SJCRH30 (cell line): ENCODE measurements at regions not wholly inside any gene's neighbourhood (a gene's known extent, or its start where the extent isn't known, plus 50 kb on each side); places are given as distances from the start of the nearest gene placed in this dataset.
"Not testable (repeated sequence)": the region's sequence is repeated elsewhere in the genome, so short reads cannot be mapped to it uniquely, and the experiment has no call there.

Experiments
- DNase-seq, 2 experiments: peaks; one replicate each; pipeline ENCODE4 v3.0.0-alpha.2; 2015 to 2020
- H3K27ac ChIP-seq: fragments of 250-450 bp; sonication (Bioruptor Pico); 2 replicates; pipeline ENCODE4 v1.5.1; 2020; ENCODE audit warnings: mild to moderate bottlenecking, moderate library complexity
- H3K27me3 ChIP-seq: fragments of 250-450 bp; sonication (Bioruptor Pico); 2 replicates; pipeline ENCODE4 v1.5.1; 2020; ENCODE audit warnings: mild to moderate bottlenecking, moderate library complexity
- H3K36me3 ChIP-seq: fragments of 250-450 bp; sonication (Bioruptor Pico); 2 replicates; pipeline ENCODE4 v1.5.1; 2020; ENCODE audit warnings: mild to moderate bottlenecking, moderate library complexity
- H3K4me1 ChIP-seq: fragments of 250-450 bp; sonication (Bioruptor Pico); 2 replicates; pipeline ENCODE4 v1.5.1; 2020; ENCODE audit warnings: mild to moderate bottlenecking, moderate library complexity
- H3K4me3 ChIP-seq: fragments of 250-450 bp; sonication (Bioruptor Pico); 2 replicates; pipeline ENCODE4 v1.5.1; 2020; ENCODE audit warnings: mild to moderate bottlenecking, moderate library complexity
- H3K9me3 ChIP-seq: fragments of 250-450 bp; sonication (Bioruptor Pico); replicated peaks from 2 replicates; pipeline ENCODE4 v1.5.1; 2020; ENCODE audit warnings: mild to moderate bottlenecking, moderate library complexity

GRCh38 chr6:48567016-48567415, 456.0 kb upstream of the PTCHD4 start:
- H3K4me3 ChIP-seq = no peak overlapping the region
- H3K27me3 ChIP-seq = no peaks in the 10 kb centered on the region
- DNase-seq = no peak
- H3K27ac ChIP-seq = no peak overlapping the region
- no peaks in the 10 kb centered on the region for H3K36me3 ChIP-seq
- no peaks in the 10 kb centered on the region for H3K4me1 ChIP-seq
- no peaks in the 10 kb centered on the region for H3K9me3 ChIP-seq

DNA sequence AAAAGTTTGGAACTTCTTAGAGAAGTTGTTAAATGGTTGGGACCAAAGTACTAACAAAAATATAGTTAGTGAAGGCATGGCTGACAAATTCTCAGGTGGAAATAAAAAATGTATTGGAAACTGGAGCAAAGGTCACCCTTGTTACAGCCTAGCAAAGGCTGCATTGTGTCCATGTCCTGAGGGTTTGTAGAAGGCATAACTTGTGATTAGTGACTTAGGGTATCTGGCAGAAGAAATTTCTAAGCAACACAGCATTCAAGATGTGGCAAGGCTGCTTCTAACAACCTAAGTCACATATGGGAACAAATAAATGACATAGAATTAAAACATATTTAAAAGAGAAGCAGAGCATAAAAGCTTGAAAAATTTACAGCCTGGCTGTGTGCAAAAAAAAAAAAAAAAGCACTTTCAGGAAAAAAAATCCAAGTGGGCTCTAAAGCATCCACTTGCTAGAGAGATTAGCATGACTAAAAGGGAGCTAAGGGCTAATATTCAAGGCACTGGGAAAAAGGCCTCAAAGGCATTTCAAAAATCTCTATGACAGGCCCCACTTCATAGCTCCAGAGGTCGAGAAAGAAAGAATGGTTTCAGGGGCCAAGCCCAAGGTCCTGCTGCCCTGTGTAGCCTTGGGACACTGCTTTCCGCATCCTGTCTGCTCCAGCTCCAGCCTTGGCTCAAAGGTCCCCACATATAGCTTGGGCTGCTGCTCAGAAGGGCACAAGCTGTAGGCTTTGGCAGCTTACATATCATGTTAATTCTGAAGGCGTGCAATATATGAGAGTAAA, 453.2 kb upstream of the PTCHD4 start:
- no peaks in the 10 kb centered on the region for H3K27me3 ChIP-seq
- H3K36me3 ChIP-seq = no peaks in the 10 kb centered on the region
- H3K4me1 ChIP-seq = no peaks in the 10 kb centered on the region
- DNase-seq = no peak
- H3K27ac ChIP-seq = no peak overlapping the region
- H3K4me3 ChIP-seq = no peak overlapping the region
- no peaks in the 10 kb centered on the region for H3K9me3 ChIP-seq

GRCh38 chr6:48563433-48563832, 452.4 kb upstream of the PTCHD4 start:
- Histone ChIP-seq H3K27me3 (no peaks in the 10 kb centered on the region), H3K27ac (no peak overlapping the region), H3K9me3 (no peaks in the 10 kb centered on the region), H3K4me3 (no peak overlapping the region), H3K36me3 (no peaks in the 10 kb centered on the region), H3K4me1 (no peaks in the 10 kb centered on the region)
- no peak for DNase-seq

DNA sequence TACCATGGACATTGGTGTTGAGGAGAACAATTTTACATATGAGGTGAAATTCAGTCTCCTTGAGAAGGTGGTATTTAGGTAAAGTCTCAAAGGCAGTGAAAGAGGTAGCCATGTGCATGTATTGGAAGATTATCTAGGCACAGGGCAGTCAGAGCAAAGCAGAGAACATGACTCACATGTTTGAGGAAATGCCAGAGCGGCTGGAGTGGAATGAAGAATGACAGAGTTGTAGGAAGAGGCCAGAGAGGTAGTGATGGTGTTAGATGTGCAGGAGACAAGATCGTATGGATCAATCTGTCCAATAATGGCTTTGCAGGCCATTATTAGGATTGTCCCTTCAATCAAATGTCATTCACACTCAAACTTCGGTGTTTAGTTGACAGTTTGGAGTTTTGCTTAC, 449.4 kb upstream of the PTCHD4 start:
- Histone ChIP-seq H3K27me3 (no peaks in the 10 kb centered on the region), H3K36me3 (no peaks in the 10 kb centered on the region), H3K27ac (no peak overlapping the region), H3K4me3 (no peak overlapping the region), H3K9me3 (no peaks in the 10 kb centered on the region), H3K4me1 (no peaks in the 10 kb centered on the region)
- DNase-seq = no peak

- H3K27ac ChIP-seq = no peak overlapping the region
- H3K36me3 ChIP-seq = no peaks in the 10 kb centered on the region
- H3K4me3 ChIP-seq = no peak overlapping the region
- no peaks in the 10 kb centered on the region for H3K4me1 ChIP-seq
- no peaks in the 10 kb centered on the region for H3K27me3 ChIP-seq
- no peaks in the 10 kb centered on the region for H3K9me3 ChIP-seq
- no peak for DNase-seq
Observed at GRCh38 chr6:48553467-48554189, 442.6 kb upstream of the PTCHD4 start.

DNA sequence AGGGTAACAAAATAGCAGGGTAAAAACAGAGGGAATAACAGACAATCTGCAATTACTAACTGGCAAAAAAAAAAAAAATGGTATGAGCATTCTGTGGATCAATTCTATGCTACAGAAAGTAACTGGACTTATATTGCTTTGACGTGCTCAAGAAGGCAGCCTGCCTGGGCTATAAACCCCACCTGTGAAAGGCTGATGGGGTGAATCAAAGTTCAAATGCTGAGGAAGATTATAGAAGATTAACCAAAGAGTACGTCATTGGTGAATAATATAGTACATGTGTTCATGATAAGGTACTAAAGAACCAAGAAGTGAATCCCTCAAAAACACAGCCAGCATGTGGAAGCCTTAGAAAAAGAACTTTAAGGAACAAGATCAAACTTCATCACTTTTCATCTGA, 441.9 kb upstream of the PTCHD4 start:
- no peaks in the 10 kb centered on the region for H3K4me1 ChIP-seq
- no peak overlapping the region for H3K4me3 ChIP-seq
- H3K36me3 ChIP-seq = no peaks in the 10 kb centered on the region
- no peak overlapping the region for H3K27ac ChIP-seq
- no peak for DNase-seq
- H3K27me3 ChIP-seq = no peaks in the 10 kb centered on the region
- no peaks in the 10 kb centered on the region for H3K9me3 ChIP-seq

GRCh38 chr6:48550603-48551002, 439.6 kb upstream of the PTCHD4 start:
- H3K27ac ChIP-seq = no peak overlapping the region
- no peaks in the 10 kb centered on the region for H3K36me3 ChIP-seq
- H3K9me3 ChIP-seq = no peaks in the 10 kb centered on the region
- H3K4me1 ChIP-seq = no peaks in the 10 kb centered on the region
- no peak overlapping the region for H3K4me3 ChIP-seq
- no peak for DNase-seq
- H3K27me3 ChIP-seq = no peaks in the 10 kb centered on the region

DNA sequence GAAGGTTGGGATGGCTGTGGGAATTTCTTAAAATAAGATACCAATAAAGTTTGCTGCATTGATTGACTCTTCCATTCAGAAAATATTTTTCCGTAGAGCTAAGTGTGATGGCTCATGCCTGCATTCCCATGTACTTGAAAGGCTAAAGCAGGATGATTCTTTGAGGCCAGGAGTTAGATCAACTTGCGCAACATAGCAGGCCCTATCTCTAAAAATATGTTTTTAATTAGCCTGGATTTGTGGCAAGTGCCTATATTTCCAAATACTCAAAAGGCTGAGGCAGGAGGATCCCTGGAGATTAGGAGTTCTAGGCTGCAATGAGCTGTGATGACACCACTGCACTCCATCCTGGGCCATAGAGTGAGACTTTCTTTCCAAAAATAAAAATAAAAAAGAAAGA, 431.2 kb upstream of the PTCHD4 start:
- no peaks in the 10 kb centered on the region for H3K4me1 ChIP-seq
- no peaks in the 10 kb centered on the region for H3K9me3 ChIP-seq
- no peak overlapping the region for H3K27ac ChIP-seq
- no peak for DNase-seq
- no peaks in the 10 kb centered on the region for H3K27me3 ChIP-seq
- no peak overlapping the region for H3K4me3 ChIP-seq
- H3K36me3 ChIP-seq = no peaks in the 10 kb centered on the region

DNA sequence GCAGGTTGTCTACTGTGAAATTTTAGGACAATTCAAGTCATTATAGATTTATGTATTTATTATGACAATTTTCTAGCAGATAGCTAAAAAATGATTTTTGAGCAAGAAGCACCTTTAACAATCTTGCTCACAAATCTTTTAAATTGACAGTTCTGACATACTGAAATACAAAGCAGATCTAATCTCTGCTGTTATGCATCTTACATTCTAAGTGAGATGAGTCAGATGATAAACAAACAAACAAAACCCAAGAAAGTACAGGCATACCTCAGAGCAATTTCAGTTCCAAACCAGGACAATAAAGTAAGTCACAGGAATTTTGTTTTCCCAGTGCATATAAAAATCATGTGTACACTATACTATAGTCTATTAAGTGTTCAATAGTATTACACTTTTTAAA, 430.7 kb upstream of the PTCHD4 start:
- Histone ChIP-seq H3K27me3 (no peaks in the 10 kb centered on the region), H3K4me3 (no peak overlapping the region), H3K36me3 (no peaks in the 10 kb centered on the region), H3K27ac (no peak overlapping the region), H3K4me1 (no peaks in the 10 kb centered on the region), H3K9me3 (no peaks in the 10 kb centered on the region)
- no peak for DNase-seq

GRCh38 chr6:48535582-48536009, 424.6 kb upstream of the PTCHD4 start:
- H3K4me3 ChIP-seq = no peak overlapping the region
- H3K27ac ChIP-seq = no peak overlapping the region
- no peaks in the 10 kb centered on the region for H3K27me3 ChIP-seq
- H3K4me1 ChIP-seq = peaks cover 4% of the 10 kb centered on the region
- peak; percentile 35 to 54 for DNase-seq
- H3K9me3 ChIP-seq = no peaks in the 10 kb centered on the region
- H3K36me3 ChIP-seq = no peaks in the 10 kb centered on the region

DNA sequence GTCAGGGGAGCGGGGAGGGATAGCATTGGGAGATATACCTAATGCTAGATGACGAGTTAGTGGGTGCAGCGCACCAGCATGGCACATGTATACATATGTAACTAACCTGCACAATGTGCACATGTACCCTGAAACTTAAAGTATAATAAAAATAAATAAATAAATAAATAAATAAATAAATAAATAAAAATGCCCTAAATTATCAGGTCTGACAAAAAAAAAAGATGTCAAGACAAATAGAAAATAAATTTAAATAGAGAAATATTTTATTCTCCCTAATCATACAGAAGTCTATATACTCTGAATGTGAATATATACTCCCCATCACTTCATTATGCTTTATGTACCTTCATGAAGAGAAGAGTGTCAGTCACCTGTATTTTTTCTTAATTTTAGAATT, 420.0 kb upstream of the PTCHD4 start:
- H3K36me3 ChIP-seq, H3K27me3 ChIP-seq, DNase-seq: not testable (repeated sequence)

GRCh38 chr6:48525849-48526248, 414.9 kb upstream of the PTCHD4 start:
- no peak overlapping the region for H3K4me3 ChIP-seq
- H3K9me3 ChIP-seq = no peaks in the 10 kb centered on the region
- no peaks in the 10 kb centered on the region for H3K27me3 ChIP-seq
- H3K27ac ChIP-seq = no peak overlapping the region
- H3K36me3 ChIP-seq = no peaks in the 10 kb centered on the region
- H3K4me1 ChIP-seq = no peaks in the 10 kb centered on the region
- DNase-seq = no peak

More for the DNA sequence above, 420.0 kb upstream of the PTCHD4 start:
- H3K9me3 ChIP-seq, H3K27ac ChIP-seq, H3K4me1 ChIP-seq, H3K4me3 ChIP-seq: not testable (repeated sequence)

GRCh38 chr6:48520951-48521350, 410.0 kb upstream of the PTCHD4 start:
- no peak overlapping the region for H3K27ac ChIP-seq
- no peak overlapping the region for H3K4me3 ChIP-seq
- no peak for DNase-seq
- no peaks in the 10 kb centered on the region for H3K36me3 ChIP-seq
- H3K4me1 ChIP-seq = no peaks in the 10 kb centered on the region
- H3K27me3 ChIP-seq = no peaks in the 10 kb centered on the region
- H3K9me3 ChIP-seq = no peaks in the 10 kb centered on the region

DNA sequence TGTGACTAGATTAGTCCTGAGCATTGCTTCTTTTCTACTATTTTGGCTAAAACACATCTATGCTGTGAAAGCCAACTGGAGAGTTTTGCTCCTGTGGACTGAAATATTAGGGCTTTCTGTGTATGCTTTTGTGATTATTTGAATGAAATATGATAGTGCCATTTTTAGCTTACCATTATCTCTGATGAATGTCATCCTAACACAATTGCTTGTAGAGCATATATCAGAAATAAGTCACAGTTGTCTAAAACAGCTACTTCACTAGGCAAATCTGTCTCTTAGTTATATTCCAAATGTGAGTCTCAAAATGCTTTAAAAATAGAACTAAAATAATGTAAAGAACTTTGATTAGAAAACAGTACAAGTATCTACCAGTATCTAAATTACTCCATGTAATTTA, 401.4 kb upstream of the PTCHD4 start:
- DNase-seq = no peak
- Histone ChIP-seq H3K36me3 (no peaks in the 10 kb centered on the region), H3K9me3 (no peaks in the 10 kb centered on the region), H3K27me3 (no peaks in the 10 kb centered on the region), H3K4me1 (no peaks in the 10 kb centered on the region), H3K27ac (no peak overlapping the region), H3K4me3 (no peak overlapping the region)

- Histone ChIP-seq H3K36me3 (no peaks in the 10 kb centered on the region), H3K27ac (no peak overlapping the region), H3K4me1 (no peaks in the 10 kb centered on the region), H3K9me3 (no peaks in the 10 kb centered on the region), H3K4me3 (no peak overlapping the region), H3K27me3 (no peaks in the 10 kb centered on the region)
- DNase-seq = no peak
Observed at GRCh38 chr6:48511378-48511777, 400.4 kb upstream of the PTCHD4 start.

- Histone ChIP-seq H3K27ac (no peak overlapping the region), H3K9me3 (no peaks in the 10 kb centered on the region), H3K4me1 (no peaks in the 10 kb centered on the region), H3K4me3 (no peak overlapping the region), H3K27me3 (no peaks in the 10 kb centered on the region), H3K36me3 (no peaks in the 10 kb centered on the region)
- DNase-seq = no peak
Observed at GRCh38 chr6:48505621-48506020, 394.6 kb upstream of the PTCHD4 start.
